GM21447 (cell line): ENCODE measurements at regions not wholly inside any gene's neighbourhood (a gene's known extent, or its start where the extent isn't known, plus 50 kb on each side); places are given as distances from the start of the nearest gene placed in this dataset.
A peak's percentile ranks its signal among the peaks of the same experiment; 100 is the strongest.

Experiments
- ATAC-seq: cut with Tn5 transposase; IDR thresholded peaks from one replicate; pipeline ENCODE4 v1.9.1; 2021; ENCODE audit not compliant: unreplicated experiment

- no peak for ATAC-seq
Observed at GRCh38 chr11:109914809-109915653, 178.2 kb upstream of the ZC3H12C start.

- no peak for ATAC-seq
Observed at GRCh38 chr11:109926941-109927340, 166.3 kb upstream of the ZC3H12C start.

- no peak for ATAC-seq
Observed at GRCh38 chr11:109929308-109929707, 163.9 kb upstream of the ZC3H12C start.

GRCh38 chr11:109933126-109933525, 160.1 kb upstream of the ZC3H12C start:
- no peak for ATAC-seq

GRCh38 chr11:109934151-109934550, 159.0 kb upstream of the ZC3H12C start:
- no peak for ATAC-seq

- ATAC-seq, result no peak
Observed at GRCh38 chr11:109936661-109937180, 156.5 kb upstream of the ZC3H12C start.

- ATAC-seq, result no peak
Observed at GRCh38 chr11:109937968-109938367, 155.2 kb upstream of the ZC3H12C start.

GRCh38 chr11:109939166-109939810, 153.9 kb upstream of the ZC3H12C start:
- no peak for ATAC-seq

- ATAC-seq, result no peak
Observed at GRCh38 chr11:109940816-109941215, 152.4 kb upstream of the ZC3H12C start.

GRCh38 chr11:109945626-109946321, 147.4 kb upstream of the ZC3H12C start:
- peak; percentile 63 for ATAC-seq

- peak; percentile 94 for ATAC-seq
Observed at GRCh38 chr11:109946322-109946846, 146.8 kb upstream of the ZC3H12C start.

- ATAC-seq, result no peak
Observed at GRCh38 chr11:109954534-109954933, 138.7 kb upstream of the ZC3H12C start.

- peak; percentile 90 for ATAC-seq
Observed at GRCh38 chr11:109956124-109956793, 136.9 kb upstream of the ZC3H12C start.

- ATAC-seq, result no peak
Observed at GRCh38 chr11:109957000-109957399, 136.2 kb upstream of the ZC3H12C start.

- ATAC-seq, result no peak
Observed at GRCh38 chr11:109957601-109958000, 135.6 kb upstream of the ZC3H12C start.

GRCh38 chr11:109958131-109958820, 134.9 kb upstream of the ZC3H12C start:
- no peak for ATAC-seq

- no peak for ATAC-seq
Observed at GRCh38 chr11:109958821-109959166, 134.4 kb upstream of the ZC3H12C start.

- no peak for ATAC-seq
Observed at GRCh38 chr11:109960831-109961230, 132.4 kb upstream of the ZC3H12C start.

GRCh38 chr11:109961261-109961660, 131.9 kb upstream of the ZC3H12C start:
- ATAC-seq, result no peak

- ATAC-seq, result no peak
Observed at GRCh38 chr11:109963101-109963500, 130.1 kb upstream of the ZC3H12C start.
